ENCODE measurements at regions not wholly inside any gene's neighbourhood (a gene's known extent, or its start where the extent isn't known, plus 50 kb on each side); places are given as distances from the start of the nearest gene placed in this dataset.

- no peak overlapping the region for H2BK12ac ChIP-seq (ENCODE audit: low read depth, low read length)
- WGBS, 2 experiments (ENCODE audit: extremely low coverage in 1 of 2, insufficient coverage in 1 of 2, insufficient read length in 1 of 2, insufficient replicate concordance in 2 of 2, low coverage in 1 of 2, low lambda C conversion rate in 2 of 2, missing lambda C conversion rate in 1 of 2), result 92% methylated on average over 2 of the region's 2 CpGs; no CpG with 5 or more reads in 1 of the 2 experiments
Measured at GRCh38 chr1:239696317-239696716, 309.9 kb downstream of the CHRM3 start.

More at GRCh38 chr1:239696317-239696716, 309.9 kb downstream of the CHRM3 start:
- H3K79me2 ChIP-seq (ENCODE audit: control insufficient read depth in 1 of 2, insufficient read depth in 2 of 2, low read length in 2 of 2), result no peaks in the 10 kb centered on the region
- no peak overlapping the region for H3K14ac ChIP-seq (ENCODE audit: insufficient read length)
- no peak overlapping the region for H2BK15ac ChIP-seq (ENCODE audit: low read length)
- H3K18ac ChIP-seq (ENCODE audit: extremely low read depth, low read length), result no peak overlapping the region
- H3K4ac ChIP-seq (replicated peaks; ENCODE audit: insufficient read length, low read depth, low read length), result no peak overlapping the region
- H3K4me1 ChIP-seq (replicated peaks in 1 of 4; ENCODE audit: control insufficient read depth in 3 of 4, insufficient read depth in 4 of 4, low read length in 3 of 4), result no peaks in the 10 kb centered on the region
- TF ChIP-seq CHD2 (IDR thresholded peaks at IDR 0.05; ENCODE audit: low read length) (no peak), SAP30 (IDR thresholded peaks at IDR 0.05; ENCODE audit: insufficient read depth, insufficient replicate concordance, low read length) (no peak), BACH1 (IDR thresholded peaks at IDR 0.05; ENCODE audit: low read length) (no peak), CTBP2 (IDR thresholded peaks at IDR 0.05; ENCODE audit: borderline replicate concordance, insufficient read depth, insufficient read length, low read length) (no peak)
- H2BK120ac ChIP-seq (replicated peaks; ENCODE audit: low read depth, low read length), result no peak overlapping the region
- H3K27me3 ChIP-seq (replicated peaks in 1 of 4; ENCODE audit: control insufficient read depth in 3 of 4, extremely low read depth in 1 of 4, insufficient read depth in 3 of 4, low read length in 3 of 4), result no peaks in the 10 kb centered on the region
- H3K9me3 ChIP-seq (ENCODE audit: insufficient read depth in 2 of 2, low read depth in 1 of 2, low read length in 1 of 2), result no peaks in the 10 kb centered on the region
- H2BK5ac ChIP-seq (ENCODE audit: low read depth, low read length), result no peak overlapping the region
- H3K79me1 ChIP-seq (ENCODE audit: low read depth, low read length), result no peaks in the 10 kb centered on the region
- ChIA-PET CTCF (ENCODE audit: partially characterized antibody) (no interaction called here), POLR2A (ENCODE audit: partially characterized antibody) (no interaction called here)
- H3K23me2 ChIP-seq (ENCODE audit: low read depth, low read length), result no peaks in the 10 kb centered on the region
- no peak overlapping the region for H4K91ac ChIP-seq (replicated peaks; ENCODE audit: insufficient read length, low read length)
- H3K9ac ChIP-seq (replicated peaks in 1 of 4; ENCODE audit: extremely low read depth in 1 of 4, low read depth in 3 of 4, low read length in 3 of 4), result no peak overlapping the region
- H3K36me3 ChIP-seq (ENCODE audit: control insufficient read depth in 2 of 4, insufficient read depth in 4 of 4, low read length in 3 of 4), result no peaks in the 10 kb centered on the region
- H2AK5ac ChIP-seq (ENCODE audit: low read depth, low read length), result no peak overlapping the region
- no peak overlapping the region for H3K27ac ChIP-seq (ENCODE audit: low read depth, low read length)
- no peaks in the 10 kb centered on the region for H4K20me1 ChIP-seq (replicated peaks in 1 of 2; ENCODE audit: control insufficient read depth in 1 of 2, insufficient read depth in 2 of 2, low read length in 2 of 2)
- no peak overlapping the region for H3K4me3 ChIP-seq (ENCODE audit: extremely low read depth in 1 of 4, insufficient read depth in 2 of 4, low read depth in 3 of 4, low read length in 4 of 4)
- FAIRE-seq (no peak), DNase-seq (ENCODE audit: low read depth in 1 of 2, low spot score in 2 of 2) (no peak)
- H2BK20ac ChIP-seq (ENCODE audit: low read length), result no peak overlapping the region
- no peak overlapping the region for H2AFZ ChIP-seq (ENCODE audit: low read length)
- H3K23ac ChIP-seq (ENCODE audit: insufficient read length), result no peak overlapping the region
- H4K5ac ChIP-seq (ENCODE audit: insufficient read length, low read depth, low read length), result no peak overlapping the region
- no peak overlapping the region for H4K8ac ChIP-seq (ENCODE audit: extremely low read depth, insufficient read depth, low read length)
- no peak overlapping the region for H3K56ac ChIP-seq (replicated peaks; ENCODE audit: insufficient read length, low read depth, low read length)
- no peak overlapping the region for H3K4me2 ChIP-seq (ENCODE audit: insufficient read depth in 1 of 2, low read depth in 2 of 2, low read length in 2 of 2)

Data from H1 (cell line).